Endothelial cell of umbilical vein (primary cell): ENCODE measurements at regions not wholly inside any gene's neighbourhood (a gene's known extent, or its start where the extent isn't known, plus 50 kb on each side); places are given as distances from the start of the nearest gene placed in this dataset.

Source experiments
- BruUV-seq: library from RNA; stranded (reverse); fragments of 400-500 nt; replicated peaks from 2 replicates; lab custom pipeline; 2021; lab: Mats Ljungman, UMichigan
- CTCF ChIA-PET: fragments of 300-600, 350-600 bp; sonication (Branson Sonifier 250); formaldehyde crosslinking; loops from one replicate; lab custom pipeline; 2021; ENCODE audit warnings: antibody characterized with exemption, inconsistent platforms; lab: Charles Lee
- POLR2A ChIA-PET: fragments of 300-600, 350-600 bp; sonication (Branson Sonifier 250); formaldehyde crosslinking; loops from one replicate; lab custom pipeline; 2021; ENCODE audit warnings: antibody characterized with exemption, inconsistent platforms; lab: Charles Lee
- DNase-seq: peaks from one replicate; pipeline ENCODE4 v3.0.0-alpha.2; 2011; ENCODE audit warnings: low read depth, low spot score
- FAIRE-seq: peaks from 2 replicates; lab custom pipeline; 2011; peaks lifted over from hg19 to GRCh38; lab: Jason Lieb, UNC
- H2AFZ ChIP-seq: 2 replicates; pipeline ENCODE4 v1.6.0; 2012; ENCODE audit warnings: low read depth, low read length, control low read depth, inconsistent platforms
- H3K27ac ChIP-seq: 2 replicates; pipeline ENCODE4 v1.5.1; 2011; ENCODE audit warnings: low read depth, mild to moderate bottlenecking, control low read depth, low read length, moderate library complexity; ENCODE audit not compliant: insufficient read depth
- H3K27me3 ChIP-seq, 2 experiments: 2 replicates each; pipeline versions ENCODE4 v1.6.0 to v1.6.1; 2011; ENCODE audit warnings: low read length in 2 of 2, mixed read lengths in 1 of 2; ENCODE audit not compliant: control insufficient read depth in 2 of 2, insufficient read depth in 2 of 2
- H3K36me3 ChIP-seq, 2 experiments: 2 replicates in 1 of 2; 3 replicates in 1 of 2; pipeline ENCODE4 v1.5.1; 2011; ENCODE audit warnings: low read length in 2 of 2, mild to moderate bottlenecking in 1 of 2, moderate library complexity in 1 of 2; ENCODE audit not compliant: control insufficient read depth in 2 of 2, insufficient read depth in 2 of 2; ENCODE audit errors: extremely low read depth in 1 of 2
- H3K4me1 ChIP-seq: 3 replicates; pipeline ENCODE4 v1.5.1; 2011; ENCODE audit warnings: mild to moderate bottlenecking, low read length; ENCODE audit not compliant: control insufficient read depth, insufficient read depth; ENCODE audit errors: extremely low read depth
- H3K4me2 ChIP-seq: 2 replicates; pipeline ENCODE4 v1.6.1; 2011; ENCODE audit warnings: low read length, control low read depth, mixed read lengths; ENCODE audit not compliant: insufficient read depth
- H3K4me3 ChIP-seq, 3 experiments: fragments of 200-600 bp in 1 of 3; sonication (generic), shearing (Covaris generic) in 1 of 3; replicated peaks in 1 of 3; 2 replicates each; pipeline ENCODE4 v1.5.1; 2011 to 2016; ENCODE audit warnings: control low read depth in 3 of 3, low read length in 3 of 3, mild to moderate bottlenecking in 2 of 3, inconsistent platforms in 1 of 3, low read depth in 1 of 3, moderate library complexity in 1 of 3; ENCODE audit not compliant: insufficient read depth in 1 of 3
- H3K79me2 ChIP-seq: 2 replicates; pipeline ENCODE4 v1.6.0; 2012; ENCODE audit warnings: low read length, inconsistent platforms; ENCODE audit not compliant: control insufficient read depth, insufficient read depth
- H3K9ac ChIP-seq: replicated peaks from 2 replicates; pipeline ENCODE3; 2011; ENCODE audit warnings: low read length, control low read depth; ENCODE audit not compliant: insufficient read depth; ENCODE audit errors: extremely low read depth
- H3K9me1 ChIP-seq: replicated peaks from 3 replicates; pipeline ENCODE4 v1.6.0; 2011; ENCODE audit warnings: mild to moderate bottlenecking, low read length; ENCODE audit not compliant: control insufficient read depth, insufficient read depth; ENCODE audit errors: extremely low read depth
- H3K9me3 ChIP-seq: replicated peaks from 2 replicates; pipeline ENCODE4 v1.5.1; 2012; ENCODE audit warnings: low read length, inconsistent platforms; ENCODE audit not compliant: control insufficient read depth, insufficient read depth
- H4K20me1 ChIP-seq: replicated peaks from 2 replicates; pipeline ENCODE3; 2011; ENCODE audit warnings: mild to moderate bottlenecking, low read length; ENCODE audit not compliant: control insufficient read depth, insufficient read depth; ENCODE audit errors: extremely low read depth
- EZH2 ChIP-seq: IDR thresholded peaks from 2 replicates; pipeline ENCODE4 v1.6.1; 2012; ENCODE audit warnings: borderline replicate concordance, low read depth, mild to moderate bottlenecking, moderate library complexity, low read length, inconsistent platforms; ENCODE audit not compliant: severe bottlenecking
- FOS ChIP-seq: IDR thresholded peaks from 2 replicates; pipeline ENCODE4 v1.6.1; 2011; ENCODE audit warnings: mild to moderate bottlenecking, low read length, moderate library complexity, borderline replicate concordance; ENCODE audit not compliant: insufficient read depth
- GATA2 ChIP-seq: IDR thresholded peaks from 2 replicates; pipeline ENCODE4 v1.7.0; 2011; ENCODE audit warnings: low read depth, mild to moderate bottlenecking, moderate library complexity, mixed read lengths, low read length; ENCODE audit not compliant: insufficient read length, insufficient read depth
- JUN ChIP-seq: IDR thresholded peaks from 2 replicates; pipeline ENCODE4 v1.6.1; 2011; ENCODE audit warnings: borderline replicate concordance, low read depth; ENCODE audit not compliant: insufficient read length, insufficient read depth
- MYC ChIP-seq: IDR thresholded peaks from one replicate; pipeline ENCODE4 v1.6.1; 2011; ENCODE audit warnings: mild to moderate bottlenecking, low read depth, low read length
- POLR2A ChIP-seq: IDR thresholded peaks from 2 replicates; pipeline ENCODE4 v1.6.1; 2012; ENCODE audit warnings: low read depth, mild to moderate bottlenecking, control low read depth, low read length
- POLR2AphosphoS5 ChIP-seq: IDR thresholded peaks from 2 replicates; pipeline ENCODE4 v1.6.1; 2012; ENCODE audit warnings: low read depth, mild to moderate bottlenecking, control low read depth, low read length, moderate library complexity; ENCODE audit not compliant: insufficient read depth
- dilution Hi-C: fragments of 300-500 bp; cut with MboI; formaldehyde crosslinking; loops from one replicate; pipeline ENCODE4 v1.15.0; 2019; ENCODE audit warnings: low sequenced_read_pairs; ENCODE audit not compliant: extremely low pct_ligation_motif_present
- intact Hi-C: fragments of 100-400 bp; cut with micrococcal nuclease; formaldehyde crosslinking; loops from one replicate; pipeline ENCODE4 v1.10.0; 2022
- TF ChIP-seq, protein P1 (sequence below): IDR thresholded peaks from 2 replicates; pipeline ENCODE4 v1.6.1; 2011; ENCODE audit not compliant: insufficient read depth, insufficient read length
- TF ChIP-seq, protein P2 (sequence below), 2 donors: IDR thresholded peaks; 1 replicate in 1 of 2; 2 replicates in 1 of 2; pipeline ENCODE4 v1.5.1; 2011; ENCODE audit warnings: low read length in 2 of 2, mild to moderate bottlenecking in 2 of 2, moderate library complexity in 2 of 2, control low read depth in 1 of 2, inconsistent platforms in 1 of 2, low read depth in 1 of 2; ENCODE audit not compliant: insufficient read depth in 1 of 2; ENCODE audit errors: extremely low read depth in 1 of 2

DNA sequence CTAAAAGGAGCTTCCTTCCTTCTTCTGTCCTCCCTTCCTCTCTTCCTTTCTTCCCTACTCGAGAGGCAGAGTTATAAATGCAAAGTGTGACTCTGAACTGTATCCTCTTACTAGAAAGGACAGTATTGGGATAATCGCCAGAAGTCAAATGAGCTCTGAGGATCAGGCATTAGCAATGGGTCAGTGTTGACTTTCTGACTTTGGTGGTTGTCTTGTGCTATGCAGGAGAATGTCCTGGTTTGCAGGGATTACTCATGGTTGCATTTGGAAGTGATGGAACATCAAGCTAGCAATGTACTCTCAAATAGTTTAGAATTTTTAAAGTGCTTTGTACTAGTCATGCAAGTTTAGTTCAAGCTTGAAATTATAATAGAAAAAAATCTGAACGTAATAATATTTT, 115.6 kb downstream of the TXNL1 start:
- Histone ChIP-seq H3K4me3 (no peak overlapping the region), H3K9ac (no peak overlapping the region), H3K9me3 (no peaks in the 10 kb centered on the region), H3K79me2 (no peaks in the 10 kb centered on the region), H4K20me1 (no peaks in the 10 kb centered on the region), H3K36me3 (no peaks in the 10 kb centered on the region), H2AFZ (no peak overlapping the region), H3K4me1 (no peaks in the 10 kb centered on the region), H3K9me1 (no peaks in the 10 kb centered on the region), H3K27me3 (peaks cover 0 to 3% of the 10 kb centered on the region in 2 experiments), H3K27ac (no peak overlapping the region), H3K4me2 (no peak overlapping the region)
- DNase-seq (no peak), FAIRE-seq (peak; percentile 26)
- intact Hi-C loops, result no loop called here
- POLR2A ChIA-PET, result no interaction called here
- BruUV-seq, result no TSS peak
- CTCF ChIA-PET, result no interaction called here
- dilution Hi-C loops, result no loop called here
- TF ChIP-seq FOS (no peak), MYC (no peak), JUN (no peak), POLR2AphosphoS5 (no peak), POLR2A (no peak), EZH2 (no peak), GATA2 (no peak)
- TF ChIP-seq, protein P1, sequence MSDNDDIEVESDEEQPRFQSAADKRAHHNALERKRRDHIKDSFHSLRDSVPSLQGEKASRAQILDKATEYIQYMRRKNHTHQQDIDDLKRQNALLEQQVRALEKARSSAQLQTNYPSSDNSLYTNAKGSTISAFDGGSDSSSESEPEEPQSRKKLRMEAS, result no peak
- TF ChIP-seq, protein P2, sequence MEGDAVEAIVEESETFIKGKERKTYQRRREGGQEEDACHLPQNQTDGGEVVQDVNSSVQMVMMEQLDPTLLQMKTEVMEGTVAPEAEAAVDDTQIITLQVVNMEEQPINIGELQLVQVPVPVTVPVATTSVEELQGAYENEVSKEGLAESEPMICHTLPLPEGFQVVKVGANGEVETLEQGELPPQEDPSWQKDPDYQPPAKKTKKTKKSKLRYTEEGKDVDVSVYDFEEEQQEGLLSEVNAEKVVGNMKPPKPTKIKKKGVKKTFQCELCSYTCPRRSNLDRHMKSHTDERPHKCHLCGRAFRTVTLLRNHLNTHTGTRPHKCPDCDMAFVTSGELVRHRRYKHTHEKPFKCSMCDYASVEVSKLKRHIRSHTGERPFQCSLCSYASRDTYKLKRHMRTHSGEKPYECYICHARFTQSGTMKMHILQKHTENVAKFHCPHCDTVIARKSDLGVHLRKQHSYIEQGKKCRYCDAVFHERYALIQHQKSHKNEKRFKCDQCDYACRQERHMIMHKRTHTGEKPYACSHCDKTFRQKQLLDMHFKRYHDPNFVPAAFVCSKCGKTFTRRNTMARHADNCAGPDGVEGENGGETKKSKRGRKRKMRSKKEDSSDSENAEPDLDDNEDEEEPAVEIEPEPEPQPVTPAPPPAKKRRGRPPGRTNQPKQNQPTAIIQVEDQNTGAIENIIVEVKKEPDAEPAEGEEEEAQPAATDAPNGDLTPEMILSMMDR (IDR thresholded peaks at IDR 0.05; ENCODE audit: extremely low read depth in 1 of 2, insufficient read depth in 1 of 2, low read depth in 1 of 2, low read length in 2 of 2), result no peak
